Stimulated activated CD4-positive, alpha-beta T cell treated with anti-CD3 and anti-CD28 coated beads, Interleukin-12 subunit alpha, Interleukin-12 subunit beta, amount 100 ng/mL, for 24 hours (primary cell): ENCODE measurements at regions not wholly inside any gene's neighbourhood (a gene's known extent, or its start where the extent isn't known, plus 50 kb on each side); places are given as distances from the start of the nearest gene placed in this dataset.
"Not testable (repeated sequence)": the region's sequence is repeated elsewhere in the genome, so short reads cannot be mapped to it uniquely, and the experiment has no call there.

Experiments
- DNase-seq, 2 experiments: peaks; one replicate each; pipeline ENCODE4 v3.0.0-alpha.2; 2020; ENCODE audit warnings: low read depth in 2 of 2

DNA sequence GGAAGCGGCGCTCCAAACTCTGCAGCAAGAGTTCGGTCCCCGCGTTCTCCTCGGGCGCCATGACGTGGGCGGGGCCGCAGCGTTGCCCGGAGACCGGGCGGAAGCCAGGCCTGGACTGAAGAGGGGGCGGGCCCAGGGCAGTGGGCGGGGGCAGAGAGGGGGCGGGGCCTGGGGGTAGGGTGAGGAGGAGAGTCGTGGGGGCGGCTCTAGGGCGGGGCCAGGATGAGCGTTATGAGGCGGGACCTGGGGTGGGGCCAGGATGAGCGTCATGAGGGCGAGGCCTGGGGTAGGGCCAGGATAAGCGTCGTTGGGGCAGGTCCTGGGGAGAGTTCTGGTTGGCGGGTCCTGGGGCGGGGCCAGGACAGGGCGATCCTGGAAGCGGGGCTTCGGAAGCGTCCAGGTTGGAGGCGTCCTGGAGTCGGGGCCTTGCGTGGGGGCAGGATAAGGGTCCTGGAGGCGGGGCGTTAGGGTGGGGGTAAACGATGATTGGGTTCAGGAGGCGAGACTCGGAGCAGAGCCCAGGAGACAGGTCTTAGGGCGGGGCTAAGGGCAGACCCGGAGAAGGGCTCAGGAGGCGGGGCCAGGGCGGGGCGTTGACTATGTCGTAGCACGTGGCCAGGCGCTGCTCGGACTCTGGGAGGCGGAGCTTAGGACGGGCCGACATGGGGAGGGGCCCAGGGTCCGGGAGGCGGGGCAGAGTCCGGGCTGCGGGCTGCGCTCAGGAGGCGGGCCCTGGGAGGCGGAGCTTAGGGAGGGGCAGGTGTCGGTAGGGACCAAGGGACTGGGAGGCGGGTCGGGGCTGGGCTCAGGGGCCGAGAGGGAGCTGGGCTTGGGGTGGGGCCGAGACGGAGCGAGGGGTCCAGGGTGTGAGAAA, 131.1 kb upstream of the ALDH3B2 start:
- DNase-seq: peak; percentile 98 to 99

DNA sequence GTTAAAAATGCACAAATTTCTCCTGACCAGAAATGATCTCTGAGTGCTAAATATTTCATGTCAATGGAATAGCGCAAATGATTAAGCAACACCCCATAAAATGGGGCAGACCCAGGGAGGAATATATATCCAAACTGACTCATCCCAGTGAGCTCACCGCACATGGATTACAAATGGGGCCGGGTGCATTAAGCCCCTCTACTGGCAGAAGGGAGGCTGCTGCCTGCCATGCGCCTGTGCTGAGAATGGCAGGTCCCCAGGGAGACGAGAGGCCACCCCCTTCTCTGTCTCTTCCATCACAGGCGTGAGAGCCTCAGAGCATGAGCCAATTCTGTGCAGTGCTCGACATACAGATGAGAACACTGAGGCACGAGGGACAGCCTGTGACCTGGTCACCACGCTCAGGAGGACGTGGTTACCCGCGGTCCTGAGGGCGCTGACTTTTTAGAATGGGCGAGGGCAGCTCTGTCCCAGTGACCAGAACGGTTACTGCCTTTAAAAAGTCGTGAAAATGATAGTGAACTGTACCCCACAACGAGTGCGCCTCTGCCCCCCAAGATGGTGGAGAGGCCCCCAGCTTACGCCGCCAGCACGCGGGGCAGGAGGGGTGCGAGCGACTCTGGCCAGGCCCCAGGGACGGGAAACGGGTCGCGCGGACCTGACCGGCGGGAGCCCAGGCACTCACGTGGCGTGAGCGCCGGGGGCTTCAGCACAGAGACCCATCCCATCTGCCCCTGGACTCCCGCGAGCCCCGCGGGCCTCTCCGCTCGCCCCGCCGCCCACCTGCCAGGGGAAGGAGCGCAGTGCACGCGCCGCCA, 130.2 kb upstream of the ALDH3B2 start:
- not testable (repeated sequence) for DNase-seq

GRCh38 chr11:67803519-67803918, 129.1 kb upstream of the ALDH3B2 start:
- DNase-seq: not testable (repeated sequence)

DNA sequence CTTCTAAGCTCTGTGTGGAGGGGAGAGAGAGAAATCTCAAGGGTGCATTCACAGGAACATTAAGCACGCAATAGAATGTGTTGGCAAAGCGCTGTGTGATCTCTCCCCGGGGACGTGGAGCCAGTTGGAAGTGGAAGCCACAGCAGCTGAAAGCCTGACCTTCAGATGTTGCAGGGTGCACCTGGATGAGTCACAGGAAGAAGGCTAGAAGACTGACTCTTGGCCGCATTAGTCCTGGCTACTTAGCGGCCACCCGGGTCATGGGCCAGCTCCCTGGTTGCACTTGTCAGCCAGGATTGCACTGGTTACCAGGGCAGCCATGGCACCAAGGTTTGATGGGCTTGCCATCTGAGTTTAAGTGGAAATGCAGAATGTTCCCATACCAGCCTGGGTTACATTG, 128.6 kb upstream of the ALDH3B2 start:
- not testable (repeated sequence) for DNase-seq

DNA sequence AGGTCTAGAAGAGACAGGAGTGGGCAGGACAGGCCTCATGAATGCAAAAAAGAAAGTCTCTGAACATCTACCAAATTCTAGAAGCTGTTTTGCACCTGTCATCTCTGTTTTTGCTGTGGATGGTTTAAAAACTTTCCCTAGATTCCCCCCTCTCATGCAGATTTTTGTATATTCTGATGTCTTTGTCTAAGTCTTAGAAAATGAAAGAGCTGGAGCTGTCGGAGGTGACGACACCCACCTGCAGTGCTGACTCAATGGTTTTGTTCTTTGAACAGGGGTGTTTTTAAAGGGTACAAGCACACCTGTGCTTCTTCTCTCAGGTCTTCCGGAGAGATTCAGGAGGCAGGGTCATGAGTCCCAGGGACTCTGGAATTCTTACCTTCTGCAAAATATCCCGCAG, 128.2 kb upstream of the ALDH3B2 start:
- not testable (repeated sequence) for DNase-seq

DNA sequence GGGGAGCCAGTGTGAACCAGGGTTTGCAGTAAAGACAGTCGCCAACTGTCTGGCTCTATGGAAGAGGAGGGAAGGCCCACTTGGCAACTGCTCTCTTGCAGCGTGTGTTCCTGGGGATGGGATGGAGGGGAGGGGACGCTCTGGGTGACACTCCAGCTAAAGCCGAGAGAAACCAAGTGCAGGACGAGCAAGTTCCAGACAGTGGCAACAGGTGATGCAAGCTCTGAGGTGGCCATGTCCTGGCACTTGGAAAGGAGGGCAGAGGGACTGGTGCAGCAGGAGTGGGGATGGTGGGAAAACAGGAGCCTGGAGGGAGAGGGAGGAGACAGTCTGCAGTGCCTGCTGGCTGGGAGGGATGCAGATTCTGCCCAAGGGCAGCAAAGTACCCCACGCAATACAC, 127.0 kb upstream of the ALDH3B2 start:
- DNase-seq: not testable (repeated sequence)

DNA sequence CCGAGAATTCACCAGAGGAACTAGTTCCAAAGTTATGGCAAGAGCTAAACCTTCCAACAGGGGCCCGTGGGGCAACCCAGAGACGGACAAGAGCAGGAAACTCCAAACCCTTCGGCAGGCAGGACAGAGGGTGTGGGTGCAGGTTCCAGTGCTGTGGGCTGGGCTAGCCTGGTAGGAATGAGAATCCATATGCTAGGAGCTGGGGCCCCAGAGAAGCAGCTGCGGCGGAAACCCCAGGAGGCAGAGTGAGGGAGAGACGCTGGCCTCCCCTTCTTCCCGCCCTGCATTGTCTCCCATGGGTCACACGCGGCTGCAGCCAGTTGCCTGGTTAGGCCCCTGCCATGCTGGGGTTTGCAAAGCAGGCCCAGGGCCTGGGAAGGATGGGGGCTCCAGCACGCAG, 126.2 kb upstream of the ALDH3B2 start:
- not testable (repeated sequence) for DNase-seq

DNA sequence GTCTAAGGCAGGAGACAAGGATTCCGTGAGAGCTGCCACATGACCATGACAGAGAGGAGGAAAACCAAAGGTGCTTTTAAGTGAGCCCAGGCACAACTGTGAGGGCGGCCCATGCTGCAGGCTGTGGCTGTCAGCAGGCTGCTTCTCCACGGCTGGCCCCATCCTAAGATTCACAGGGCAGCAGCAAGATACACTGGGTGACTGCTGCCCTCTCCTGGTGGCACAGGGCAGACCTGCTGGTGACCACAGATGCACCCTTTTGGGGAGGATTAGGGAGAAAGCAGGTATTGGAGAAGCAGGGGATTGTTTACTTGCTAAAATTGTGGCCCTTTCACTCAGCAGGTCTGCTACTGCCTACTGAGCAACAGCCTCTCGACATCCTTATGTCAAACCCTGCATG, 125.4 kb upstream of the ALDH3B2 start:
- DNase-seq: not testable (repeated sequence)

DNA sequence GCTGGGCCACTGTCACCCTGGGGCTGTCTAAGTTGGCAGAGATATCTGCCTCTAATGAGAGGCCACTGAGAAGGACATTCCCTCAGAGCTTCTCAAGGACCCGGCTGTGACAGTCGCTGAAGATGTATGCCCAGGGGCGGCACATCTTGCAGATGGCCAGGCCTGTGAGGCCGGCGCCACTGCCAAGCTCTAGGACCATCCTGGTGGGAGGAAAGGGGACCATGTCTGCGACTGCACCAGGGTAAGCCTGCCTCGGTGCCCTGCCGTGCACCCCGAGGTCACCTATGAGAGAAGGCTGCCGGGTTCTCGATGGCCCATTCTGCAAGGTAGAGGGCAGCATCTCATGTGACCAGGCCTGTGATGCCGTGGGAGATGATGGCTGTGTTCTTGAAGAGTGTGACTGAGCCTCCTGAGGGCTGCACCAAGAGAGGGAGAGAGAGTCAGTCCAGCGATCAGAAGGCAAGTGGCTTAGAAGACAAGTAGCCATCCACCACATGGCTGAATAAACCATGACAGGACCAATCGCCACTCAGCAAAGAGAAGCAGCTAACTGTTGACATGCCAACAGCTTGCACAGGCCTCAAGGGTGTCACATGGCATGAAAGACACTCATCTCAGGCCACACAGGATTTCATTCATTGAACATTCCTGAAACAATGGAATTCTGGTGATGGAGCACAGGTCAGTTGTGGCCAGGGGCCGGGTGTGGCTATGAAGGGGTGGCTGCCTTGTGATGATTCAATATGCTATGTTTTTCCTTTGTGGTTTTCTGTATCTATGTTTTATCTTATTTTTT, 123.5 kb upstream of the ALDH3B2 start:
- DNase-seq: not testable (repeated sequence)

DNA sequence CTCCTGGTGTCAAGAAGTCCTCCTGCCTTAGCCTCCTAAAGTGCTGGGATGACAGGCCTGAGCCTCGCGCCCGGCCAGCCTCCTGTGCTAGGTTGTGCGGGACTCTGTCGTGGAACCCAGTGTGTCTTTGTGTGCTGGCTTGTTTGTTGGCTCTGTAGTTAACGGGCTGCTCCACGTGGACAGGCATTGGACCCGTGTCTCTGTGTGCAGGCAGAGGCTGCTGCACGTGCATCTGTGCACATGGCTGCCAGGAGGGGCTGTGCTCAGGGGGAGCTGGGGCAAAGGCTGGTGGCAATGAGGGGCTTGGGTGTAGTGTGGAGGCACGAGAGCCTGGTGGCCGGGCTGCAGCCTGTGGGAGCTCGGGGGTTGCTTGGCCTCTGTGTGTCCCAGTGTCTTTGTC, 121.3 kb upstream of the ALDH3B2 start:
- DNase-seq: no peak

DNA sequence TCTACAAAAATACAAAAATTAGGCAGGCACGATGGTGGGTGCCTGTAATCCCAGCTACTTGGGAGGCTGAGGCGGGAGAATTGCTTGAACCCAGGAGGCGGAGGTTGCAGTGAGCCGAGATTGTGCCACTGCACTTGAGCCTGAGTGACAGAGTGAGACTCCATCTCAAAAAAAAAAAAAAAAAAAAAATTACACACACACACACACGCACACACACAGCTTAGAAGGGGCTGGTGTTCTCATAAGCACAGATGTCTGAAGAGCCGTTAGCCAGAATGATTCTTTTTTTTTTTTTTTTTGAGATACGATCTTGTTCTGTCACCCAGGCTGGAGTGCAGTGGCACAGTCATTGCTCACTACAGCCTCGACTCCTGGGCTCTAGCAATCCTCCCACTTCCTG, 119.3 kb upstream of the ALDH3B2 start:
- not testable (repeated sequence) for DNase-seq

GRCh38 chr11:67792273-67792990, 118.0 kb upstream of the ALDH3B2 start:
- peak in 1 of 2 experiments; percentile 43 for DNase-seq

DNA sequence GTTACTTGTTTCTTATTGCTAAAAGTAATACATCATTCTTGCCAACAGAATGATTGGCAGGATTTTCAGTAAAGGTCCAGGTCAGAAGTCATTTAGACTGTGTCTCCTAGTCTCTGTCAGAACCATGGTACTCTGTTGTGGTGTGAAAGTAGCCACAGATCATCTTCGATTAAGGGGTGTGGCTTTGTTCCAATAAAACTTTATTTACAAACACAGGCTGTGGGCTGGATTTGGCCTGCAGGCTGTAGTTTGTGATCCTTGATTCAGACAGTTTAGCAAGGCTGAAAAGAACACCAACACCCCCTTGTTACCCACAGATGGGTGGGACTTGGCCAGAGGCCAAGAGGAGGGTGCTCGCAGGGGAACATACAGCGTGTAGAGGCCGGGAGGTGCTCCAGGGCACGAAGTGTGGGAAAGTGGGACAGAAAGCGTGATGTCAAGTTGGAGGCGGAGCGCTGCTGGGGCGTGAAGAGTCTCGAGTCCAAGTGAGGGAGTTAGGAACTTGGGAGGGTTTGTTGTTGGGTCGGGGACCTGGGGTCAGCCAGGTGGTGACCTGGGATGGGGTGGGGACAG, 117.3 kb upstream of the ALDH3B2 start:
- DNase-seq: not testable (repeated sequence)

- DNase-seq: not testable (repeated sequence)
Measured at GRCh38 chr11:67788341-67788695, 113.9 kb upstream of the ALDH3B2 start.

DNA sequence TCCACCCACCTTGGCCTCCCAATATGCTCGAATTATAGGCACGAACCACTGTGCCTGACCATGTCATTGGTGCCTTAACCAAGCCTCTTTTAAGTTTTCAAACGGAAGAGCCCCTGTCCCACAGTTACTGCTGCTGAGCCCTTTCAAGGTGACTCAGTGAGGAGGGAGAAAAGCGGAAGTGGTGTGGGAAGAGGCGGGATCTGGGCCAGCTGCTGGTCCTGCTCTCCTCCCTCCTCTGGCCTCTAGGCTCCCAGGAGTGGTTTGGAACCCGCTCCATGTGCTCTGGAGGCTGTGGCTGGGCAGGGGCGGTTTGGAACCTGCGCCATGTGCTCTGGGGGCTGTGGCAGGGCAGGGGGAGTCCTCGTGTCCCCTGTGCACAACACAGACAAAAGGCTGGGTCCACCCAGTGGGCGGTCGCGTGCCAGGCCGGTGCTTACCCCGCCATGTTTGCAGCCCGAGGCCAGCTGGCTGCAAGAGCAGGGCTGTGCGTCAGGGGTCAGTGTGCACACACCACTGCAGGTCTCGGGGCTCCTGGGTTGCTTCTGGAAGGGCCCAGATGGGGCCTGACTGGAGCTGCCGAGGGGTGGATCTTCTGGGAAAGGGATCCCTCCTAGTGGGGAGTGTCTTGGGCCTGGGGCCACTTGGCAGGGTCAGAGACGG, 113.4 kb upstream of the ALDH3B2 start:
- not testable (repeated sequence) for DNase-seq

DNA sequence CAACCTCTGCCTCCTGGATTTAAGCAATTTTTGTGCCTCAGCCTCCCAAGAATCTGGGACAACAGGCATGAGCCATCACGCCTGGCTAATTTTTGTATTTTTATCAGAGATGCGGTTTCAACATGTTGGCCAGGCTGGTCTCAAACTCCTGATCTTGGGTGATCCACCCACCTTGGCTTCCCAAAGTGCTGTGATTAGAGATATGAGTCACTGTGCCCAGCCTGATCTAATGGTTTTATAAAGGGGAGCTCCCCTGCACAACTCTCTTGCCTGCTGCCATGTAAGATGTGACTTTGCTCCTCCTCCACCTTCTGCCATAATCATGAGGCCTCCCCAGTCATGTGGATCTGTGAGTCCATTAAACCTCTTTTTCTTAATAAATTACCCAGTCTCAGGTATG, 107.5 kb upstream of the ALDH3B2 start:
- not testable (repeated sequence) for DNase-seq

DNA sequence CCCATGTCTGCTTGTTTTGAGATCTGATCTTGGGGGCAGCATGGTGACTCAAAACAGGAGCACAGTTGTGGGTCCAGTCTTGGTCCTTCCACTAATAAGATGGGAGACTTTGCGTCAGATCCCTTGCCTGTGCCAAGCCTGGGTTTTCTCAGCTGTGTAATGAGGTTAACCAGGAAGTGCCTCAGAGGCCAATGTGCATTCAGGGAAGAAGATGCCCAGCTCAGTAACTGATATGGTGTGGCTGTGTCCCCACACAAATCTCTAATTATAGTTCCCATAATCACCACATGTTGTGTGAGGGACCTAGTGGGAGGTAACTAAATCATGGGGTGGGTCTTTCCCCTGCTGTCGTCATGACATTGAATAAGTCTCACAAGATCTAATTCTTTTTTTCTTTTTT, 107.1 kb upstream of the ALDH3B2 start:
- DNase-seq: not testable (repeated sequence)

GRCh38 chr11:67780056-67780455, 105.6 kb upstream of the ALDH3B2 start:
- DNase-seq: no peak

DNA sequence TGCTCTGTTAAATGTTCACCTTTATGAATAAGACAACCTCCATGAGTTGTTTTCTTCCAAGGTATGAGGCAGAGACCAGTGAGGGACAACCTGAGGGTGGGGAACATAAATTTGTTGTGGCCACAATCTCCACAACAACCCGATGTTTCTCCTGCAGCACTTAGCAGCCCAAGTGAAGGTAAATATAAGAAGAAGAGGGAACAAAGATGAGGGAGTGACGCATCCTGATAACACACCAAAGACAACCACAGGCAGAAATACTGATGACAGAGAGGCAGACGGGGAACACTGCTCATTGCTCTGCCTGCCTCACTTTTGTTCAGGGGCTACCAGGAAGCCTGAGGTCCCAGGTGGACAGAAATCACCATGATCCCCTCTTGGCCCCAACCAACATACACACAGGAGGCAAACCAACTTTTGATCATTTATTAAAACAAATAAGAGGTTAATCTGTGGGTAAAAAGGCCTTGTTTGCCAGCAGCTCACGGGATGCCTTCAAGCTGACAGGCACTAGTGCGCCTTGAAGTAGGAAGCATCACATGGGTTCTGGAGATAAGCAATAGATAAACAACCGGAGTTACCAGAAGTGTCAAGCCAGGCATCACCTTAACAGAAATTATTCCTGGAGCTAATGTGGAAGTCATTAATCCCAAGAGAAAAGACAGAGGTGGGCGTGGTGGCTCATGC, 104.9 kb upstream of the ALDH3B2 start:
- DNase-seq: not testable (repeated sequence)
